Endometrium (tissue), 2 donors: ENCODE measurements at regions not wholly inside any gene's neighbourhood (a gene's known extent, or its start where the extent isn't known, plus 50 kb on each side); places are given as distances from the start of the nearest gene placed in this dataset.

Experiments
- FAIRE-seq: peaks from 2 replicates; lab custom pipeline; 2012; peaks lifted over from hg19 to GRCh38; lab: Jason Lieb, UNC
- donor health status: control.
- donor health status: control.

DNA sequence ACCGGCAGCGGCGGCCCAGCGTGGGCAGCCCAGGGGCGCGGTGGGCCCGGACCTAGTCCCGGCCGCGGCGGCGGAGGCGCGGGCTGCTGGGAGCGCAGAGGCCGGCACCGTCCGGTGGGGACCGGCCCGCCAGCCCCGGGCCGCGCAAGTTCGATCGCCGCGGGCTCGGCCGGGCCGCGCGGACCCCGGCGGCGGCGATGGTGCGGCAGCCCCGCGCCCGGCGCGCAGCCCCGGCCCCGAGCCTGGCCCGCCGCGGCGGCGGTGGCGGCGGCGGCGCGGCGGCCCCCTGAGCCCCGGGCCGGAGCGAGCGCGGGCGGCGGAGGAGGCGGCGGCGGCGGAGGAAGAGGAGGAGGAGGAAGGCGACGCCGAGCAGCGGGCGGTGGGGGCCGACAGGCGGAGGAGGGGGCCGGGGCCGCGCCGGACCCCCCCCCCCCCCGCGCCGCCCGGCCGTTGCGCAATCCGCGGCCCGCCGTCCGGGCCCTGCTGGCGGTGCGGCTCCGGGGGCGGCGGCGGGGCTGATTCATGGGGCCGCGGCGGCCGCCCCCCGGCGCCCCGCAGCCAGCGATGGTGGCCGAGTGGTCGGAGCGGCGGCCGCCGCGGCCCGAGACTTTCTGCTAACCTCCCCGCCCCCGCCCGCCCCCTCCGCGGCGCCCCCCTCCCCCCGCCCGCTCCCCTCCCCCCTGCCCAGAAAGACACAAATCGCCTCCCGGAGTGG lies 1251.9 kb downstream of the BRD1 start:
- no peak for FAIRE-seq

DNA sequence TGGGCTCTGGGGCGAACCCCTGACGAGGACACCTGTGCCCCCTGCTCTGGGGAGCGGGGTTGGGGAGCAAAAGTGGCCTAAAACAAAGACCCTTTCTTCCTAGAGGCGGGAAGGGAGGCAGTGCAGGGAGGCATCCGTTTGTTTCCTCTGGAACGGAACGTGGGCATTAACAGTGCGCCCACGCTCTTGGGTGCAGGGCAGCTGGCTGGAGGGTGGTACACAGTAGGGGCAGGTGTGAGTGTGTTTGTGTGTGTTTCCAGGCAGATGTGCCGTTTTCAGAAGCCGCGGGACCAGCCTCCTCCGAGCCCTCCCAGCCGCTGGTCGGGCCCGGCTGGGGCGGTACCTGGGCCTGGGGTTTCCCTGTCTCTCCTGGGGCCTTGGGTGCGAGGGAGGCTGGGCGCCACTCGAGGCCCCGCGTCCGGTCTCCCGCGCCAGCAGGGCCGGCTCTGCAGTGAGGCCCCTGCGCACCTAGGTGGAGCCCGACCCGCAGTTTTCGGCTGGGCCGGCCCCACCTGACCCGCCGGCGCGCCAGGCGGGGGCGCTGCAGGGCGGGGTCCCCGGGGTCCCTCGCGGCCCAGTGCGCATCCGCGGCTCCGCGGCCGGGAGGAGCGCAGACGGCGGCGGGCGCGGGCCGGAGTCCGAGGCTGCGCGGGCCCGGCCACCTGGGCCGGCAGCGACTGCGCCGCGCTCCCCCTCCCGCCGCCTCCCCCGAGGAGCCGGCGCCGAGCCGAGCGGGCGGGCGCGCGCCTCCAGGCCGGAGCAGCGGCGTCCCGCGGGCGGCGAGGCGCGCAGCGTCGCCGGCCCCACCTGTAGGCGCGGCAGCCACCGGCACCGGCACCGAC lies 1252.7 kb downstream of the BRD1 start:
- no peak for FAIRE-seq

DNA sequence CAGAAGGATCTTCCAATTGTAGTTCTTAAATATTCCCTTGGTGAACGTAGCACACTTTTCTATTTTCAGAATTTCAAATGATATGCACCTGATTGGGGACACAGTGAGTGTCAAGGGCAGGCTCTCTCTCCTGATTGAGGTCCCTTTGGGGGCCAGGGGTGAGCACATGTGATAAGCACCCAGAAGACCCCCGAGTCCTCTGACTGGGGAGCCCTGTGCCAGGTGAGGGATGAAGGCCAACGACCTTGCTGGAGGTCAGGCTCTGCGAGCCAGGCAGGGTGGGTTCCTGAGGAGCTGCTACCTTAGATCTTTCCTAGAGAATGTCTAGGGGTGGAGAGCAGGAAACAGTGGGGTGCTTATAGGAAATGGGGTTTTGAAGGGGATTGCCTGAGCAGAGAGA lies 1253.9 kb downstream of the BRD1 start:
- FAIRE-seq, result no peak

DNA sequence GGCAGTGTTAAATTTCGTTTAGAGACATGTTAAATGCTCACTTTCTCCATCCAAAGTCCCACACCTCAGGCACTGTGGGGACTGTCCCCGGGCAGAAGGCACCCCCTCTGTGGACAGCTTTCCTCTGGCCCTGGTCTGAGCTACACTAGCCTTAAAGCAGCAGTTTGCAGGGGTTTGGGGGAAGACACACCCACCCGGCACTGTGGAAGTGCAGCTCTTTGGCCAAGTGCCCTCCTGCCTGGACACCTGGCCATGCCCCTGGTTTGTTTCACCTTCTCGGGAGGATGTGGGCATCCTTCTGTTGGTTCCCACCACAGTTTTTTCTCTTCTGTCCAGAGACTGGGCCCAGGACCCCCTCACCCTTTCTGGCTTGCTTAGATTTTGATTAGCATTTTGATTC lies 1254.7 kb downstream of the BRD1 start:
- FAIRE-seq, result no peak

DNA sequence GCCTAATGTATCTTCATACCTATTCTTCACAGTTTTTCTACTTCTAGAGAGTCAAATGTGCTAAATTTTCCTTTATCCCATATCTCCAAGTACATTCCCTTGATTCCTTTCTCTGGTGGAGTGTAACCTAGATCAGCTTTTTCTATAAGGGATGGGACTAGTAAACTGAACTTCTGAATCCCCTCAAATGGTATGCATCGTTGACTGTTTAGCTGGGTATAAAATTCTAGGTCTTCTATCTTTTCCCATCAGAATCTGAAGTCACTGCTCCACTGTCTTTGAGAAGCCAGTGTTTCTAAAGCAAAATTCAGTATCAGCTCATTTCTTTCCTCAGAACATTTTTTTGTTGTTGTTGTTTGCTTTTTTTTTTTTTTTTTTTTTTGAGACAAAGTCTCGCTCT lies 1256.8 kb downstream of the BRD1 start:
- FAIRE-seq, result no peak

DNA sequence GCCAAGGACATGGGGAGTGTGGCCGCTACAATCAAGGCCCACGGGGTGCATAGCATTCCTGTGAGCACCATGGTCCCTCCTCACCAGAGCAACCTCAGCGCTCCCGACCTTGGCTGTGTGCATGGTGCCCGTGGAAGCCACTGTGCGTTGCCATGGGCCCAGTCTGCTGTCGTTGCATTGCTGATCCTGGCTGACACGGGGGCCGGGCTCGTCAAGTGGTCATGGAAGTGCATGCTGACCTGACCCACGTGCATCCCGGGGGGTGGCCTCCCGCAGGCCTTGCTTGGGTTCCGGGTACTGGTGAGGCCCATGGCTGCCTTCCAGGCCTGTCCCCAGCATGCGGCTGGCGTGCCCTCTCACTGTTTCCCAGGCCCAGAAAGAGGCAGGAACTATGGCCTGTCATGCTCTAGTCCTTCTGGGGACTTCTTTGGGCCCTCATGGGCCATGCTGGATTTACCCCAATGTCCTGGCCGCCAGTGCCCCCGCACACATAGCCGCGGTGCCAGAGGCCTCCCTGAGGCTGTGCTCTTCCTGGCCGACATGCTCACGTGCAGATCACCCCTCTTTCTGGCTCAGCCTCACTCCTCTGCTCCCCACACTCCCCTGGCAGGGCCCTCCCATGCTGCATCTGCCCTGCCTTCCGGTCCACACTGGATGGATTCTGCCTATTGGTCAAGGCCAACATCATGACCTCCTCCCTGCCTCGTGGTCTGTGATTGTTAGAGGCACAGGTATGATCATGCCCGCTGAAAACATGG lies 1258.0 kb downstream of the BRD1 start:
- no peak for FAIRE-seq

DNA sequence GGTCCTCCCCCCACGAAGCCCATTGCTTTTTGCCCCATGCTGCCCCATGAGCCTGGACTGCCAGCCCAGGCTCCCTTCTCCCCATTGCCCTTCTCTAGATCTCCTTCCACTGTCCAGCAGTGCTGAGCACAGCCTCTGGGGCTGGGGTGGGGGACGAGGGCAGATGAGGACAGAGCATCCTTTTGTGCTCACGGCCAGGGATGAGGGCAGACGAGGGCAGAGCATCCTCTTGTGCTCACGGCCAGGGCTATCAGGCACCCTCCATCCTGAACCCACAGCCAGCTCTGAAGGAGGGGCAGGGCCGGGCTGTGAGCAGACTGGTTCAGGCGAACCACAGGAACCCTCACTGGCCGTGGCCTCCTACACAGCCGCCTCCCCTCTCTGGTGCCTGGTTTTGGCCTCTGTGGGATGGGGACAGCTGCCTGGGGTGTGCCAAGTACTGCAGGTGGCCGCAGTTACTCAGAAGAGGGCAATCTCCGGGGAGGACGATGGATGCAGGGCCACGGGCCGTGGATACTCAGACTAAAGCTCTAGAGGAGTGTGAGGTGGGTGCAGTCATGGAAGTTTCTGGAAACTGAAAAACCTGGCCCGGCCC lies 1258.8 kb downstream of the BRD1 start:
- no peak for FAIRE-seq

DNA sequence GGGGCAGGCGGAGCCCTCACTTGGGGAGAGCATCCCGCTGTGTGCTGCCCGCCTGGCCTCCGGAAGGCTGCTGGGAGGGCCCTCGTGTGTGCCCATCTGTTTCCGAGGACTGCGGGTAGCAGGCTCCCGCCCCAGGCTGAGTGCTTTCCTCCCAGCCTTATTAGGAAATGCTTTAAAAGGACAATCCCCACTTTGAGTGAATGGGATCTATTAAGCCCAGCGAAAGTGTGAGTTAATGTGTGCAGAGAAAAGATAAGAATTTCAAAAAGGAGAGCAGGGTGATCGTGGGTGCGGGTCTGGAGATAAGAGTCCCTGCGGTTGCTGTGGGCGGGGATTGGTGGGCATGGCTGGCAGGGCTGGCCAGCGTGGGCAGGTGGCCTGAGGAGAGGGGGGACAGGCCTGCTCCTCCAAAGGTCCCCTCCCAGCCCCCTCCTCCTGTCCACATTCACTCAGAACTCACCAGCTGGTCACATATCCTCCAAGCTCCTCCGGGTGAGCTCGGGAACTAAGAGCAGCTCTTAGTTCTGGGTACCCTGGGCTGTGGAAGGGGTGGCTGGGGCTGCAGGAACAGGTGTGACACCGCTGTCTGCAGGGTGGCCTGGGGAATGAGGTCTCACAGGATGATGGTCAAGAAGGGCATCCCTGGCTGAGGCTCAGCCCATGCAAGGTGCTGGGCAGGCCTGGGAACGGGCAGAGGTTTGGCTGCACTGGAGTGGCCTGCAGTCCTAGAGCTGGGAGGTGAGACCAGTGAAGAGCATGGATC lies 1260.3 kb downstream of the BRD1 start:
- no peak for FAIRE-seq

DNA sequence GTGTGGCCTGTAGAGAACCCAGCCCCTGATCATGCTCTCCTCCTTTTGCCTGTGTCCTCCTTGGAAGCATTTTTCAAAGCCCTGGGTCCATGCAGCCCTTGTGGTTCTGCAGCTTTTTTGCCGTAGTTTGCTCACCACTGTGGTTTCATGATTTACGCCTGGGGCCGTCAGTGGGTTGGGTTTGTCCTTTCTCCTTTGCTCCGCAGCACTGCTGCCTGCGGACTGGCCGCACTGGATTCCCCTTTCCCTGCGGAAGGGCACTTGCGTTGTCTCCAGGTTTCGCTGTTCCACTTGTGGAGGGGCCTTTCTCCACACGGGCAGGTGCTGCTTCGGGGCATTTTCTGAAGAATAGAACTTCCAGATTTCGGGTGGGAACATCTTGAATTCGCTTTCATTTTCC lies 1260.9 kb downstream of the BRD1 start:
- FAIRE-seq, result no peak

DNA sequence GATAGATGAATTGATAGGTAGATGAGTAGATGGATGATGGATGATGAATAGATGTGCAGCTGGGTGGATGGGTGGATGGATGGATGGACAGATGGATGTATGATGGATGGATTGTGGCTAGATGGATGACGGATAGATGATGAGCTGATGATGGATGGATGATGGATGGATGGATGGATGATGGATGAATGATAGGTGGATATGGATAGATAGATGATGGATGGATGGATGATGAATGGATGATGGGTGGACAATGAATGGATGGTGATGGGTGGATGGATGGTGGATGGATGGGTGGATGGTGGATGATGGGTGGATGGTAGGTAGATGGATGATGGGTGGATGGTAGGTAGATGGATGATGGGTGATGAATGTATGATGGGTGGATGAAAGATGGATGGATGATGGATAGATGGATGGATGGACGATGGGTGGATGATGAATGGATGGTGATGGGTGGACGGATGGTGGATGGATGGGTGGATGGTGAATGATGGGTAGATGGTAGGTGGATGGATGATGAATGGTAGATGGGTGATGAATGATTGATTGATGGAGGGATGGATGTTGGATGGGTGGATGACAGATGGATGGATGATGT lies 1261.7 kb downstream of the BRD1 start:
- FAIRE-seq, result no peak

DNA sequence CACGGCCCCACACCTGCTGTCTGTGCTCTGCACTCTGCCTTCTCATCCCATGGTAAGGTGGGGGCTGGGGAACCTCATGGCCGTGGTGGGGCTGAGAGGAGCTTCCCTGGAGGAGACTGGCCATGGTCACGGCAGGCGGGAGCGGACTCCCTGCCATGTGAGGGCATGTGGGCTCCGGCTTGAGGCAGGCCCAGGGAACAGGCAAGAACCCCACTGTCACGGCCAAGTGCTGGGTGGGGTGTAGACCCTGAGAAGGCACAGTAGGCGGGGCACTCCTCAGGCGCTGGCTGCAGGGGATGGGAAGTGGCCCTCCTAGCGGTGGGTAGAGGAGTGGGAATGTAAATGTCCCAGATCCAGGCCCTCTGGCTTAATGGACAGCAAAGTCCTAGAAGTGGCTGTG lies 1262.7 kb downstream of the BRD1 start:
- FAIRE-seq, result no peak

DNA sequence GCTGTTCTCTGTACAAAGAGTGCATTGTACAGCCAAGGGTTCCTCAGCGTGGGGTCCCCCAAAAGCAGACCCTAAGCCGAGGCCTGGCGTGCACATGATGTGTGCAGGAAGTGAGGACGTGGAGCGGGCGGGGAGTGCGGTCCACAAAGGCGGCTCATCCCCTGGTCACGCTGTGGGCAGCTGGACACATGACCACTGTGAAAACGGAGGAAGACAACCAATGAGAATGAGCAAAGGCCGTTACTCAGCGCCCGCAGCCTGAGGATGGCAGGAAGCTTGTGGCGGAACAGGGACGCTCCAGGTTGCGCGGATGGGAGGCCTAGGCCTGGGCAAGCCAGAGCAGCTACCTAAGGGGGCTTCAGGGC lies 1263.7 kb downstream of the BRD1 start:
- FAIRE-seq, result no peak

DNA sequence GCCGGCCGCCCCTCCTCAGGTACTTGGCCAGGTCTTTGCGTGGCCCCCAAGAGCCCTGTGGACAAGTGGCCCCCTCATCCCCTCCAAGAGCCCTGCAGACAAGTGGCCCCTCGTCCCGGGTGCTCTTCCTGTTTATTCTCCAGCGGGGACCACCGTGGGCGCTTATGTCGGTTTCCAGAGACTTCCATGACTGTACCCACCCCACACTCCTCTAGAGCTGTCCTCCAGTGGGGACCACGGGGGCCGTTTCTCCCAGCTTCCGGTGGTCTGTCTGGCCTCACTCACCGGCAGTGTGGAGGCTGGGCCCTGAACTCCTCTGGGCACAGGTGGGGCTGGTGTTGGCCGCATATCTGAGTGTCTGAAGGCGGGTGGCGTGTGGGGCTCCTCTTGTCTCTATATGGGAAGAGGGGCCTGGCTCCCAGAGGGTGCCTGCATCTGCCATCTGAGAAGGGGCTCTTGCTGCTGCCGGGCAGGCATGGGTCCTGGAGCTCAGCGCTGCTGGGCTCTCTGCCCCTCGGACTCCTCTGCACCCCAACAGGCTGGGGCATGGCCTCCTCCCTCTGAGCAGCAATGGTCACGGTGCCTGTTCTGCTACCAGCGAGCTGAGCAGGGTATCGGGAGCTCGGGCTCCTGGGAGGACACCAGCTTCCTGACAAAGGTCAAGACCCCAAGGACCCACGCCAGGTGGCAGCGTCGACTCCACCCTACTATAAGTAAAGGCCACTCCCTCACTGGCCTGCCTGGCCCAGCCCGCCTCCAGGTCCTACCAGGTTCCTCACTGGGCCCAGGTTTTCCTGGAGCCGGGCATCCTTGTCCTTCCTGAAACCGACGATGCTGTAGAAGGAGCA lies 1264.3 kb downstream of the BRD1 start:
- FAIRE-seq, result no peak

DNA sequence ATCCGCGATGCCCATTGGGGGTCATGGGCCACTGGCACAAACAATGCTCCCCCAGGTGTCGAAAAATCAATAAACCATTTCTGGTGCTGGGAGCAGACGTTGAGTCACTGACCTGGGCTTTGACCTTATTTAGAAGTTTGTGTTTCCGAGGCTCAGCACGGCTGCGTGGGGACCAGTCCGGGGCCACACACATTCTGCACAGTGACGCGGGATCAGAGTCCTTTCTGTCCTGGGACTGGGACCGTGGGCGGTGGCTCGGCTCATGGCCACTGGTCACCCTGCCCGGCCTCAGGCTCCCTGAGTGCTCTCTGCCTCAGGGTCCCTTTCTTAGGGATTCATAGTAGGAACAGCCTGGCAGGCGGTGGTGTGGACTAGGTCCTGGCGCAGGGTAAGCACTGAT lies 1266.0 kb downstream of the BRD1 start:
- no peak for FAIRE-seq

DNA sequence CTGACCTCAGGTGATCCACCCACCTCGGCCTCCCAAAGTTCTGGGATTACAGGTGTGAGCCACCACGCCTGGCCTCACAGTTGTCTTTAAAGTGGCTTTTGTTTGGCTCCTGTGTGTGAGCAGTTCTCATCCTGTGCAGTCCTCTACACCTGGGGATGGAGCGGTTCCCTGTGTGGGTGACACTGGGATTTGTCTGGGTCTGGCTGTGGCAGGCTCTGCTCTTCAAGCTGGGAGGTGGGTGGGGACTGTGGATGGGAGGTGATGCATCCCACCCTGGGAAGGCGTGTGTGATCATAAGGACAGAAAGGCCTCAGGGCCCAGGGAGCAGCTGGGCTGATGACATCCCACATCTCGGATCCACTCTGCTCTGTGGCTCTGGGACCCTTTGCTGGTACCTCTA lies 1266.8 kb downstream of the BRD1 start:
- FAIRE-seq, result no peak

DNA sequence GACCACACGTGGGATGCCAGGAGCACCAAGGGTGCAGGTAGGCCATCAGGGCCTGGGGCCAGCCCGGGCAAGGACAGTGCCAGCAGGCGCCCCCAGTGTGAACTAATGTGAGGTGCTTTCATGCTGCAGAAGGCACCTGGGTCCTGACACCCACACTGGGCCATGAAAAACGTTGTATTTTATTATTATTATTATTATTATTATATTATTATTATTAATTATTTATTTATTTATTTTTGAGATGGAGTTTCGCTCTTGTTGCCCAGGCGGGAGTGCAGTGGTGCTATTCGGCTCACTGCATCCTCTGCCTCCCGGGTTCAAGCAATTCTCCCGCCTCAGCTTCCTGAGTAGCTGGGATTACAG lies 1267.3 kb downstream of the BRD1 start:
- no peak for FAIRE-seq

DNA sequence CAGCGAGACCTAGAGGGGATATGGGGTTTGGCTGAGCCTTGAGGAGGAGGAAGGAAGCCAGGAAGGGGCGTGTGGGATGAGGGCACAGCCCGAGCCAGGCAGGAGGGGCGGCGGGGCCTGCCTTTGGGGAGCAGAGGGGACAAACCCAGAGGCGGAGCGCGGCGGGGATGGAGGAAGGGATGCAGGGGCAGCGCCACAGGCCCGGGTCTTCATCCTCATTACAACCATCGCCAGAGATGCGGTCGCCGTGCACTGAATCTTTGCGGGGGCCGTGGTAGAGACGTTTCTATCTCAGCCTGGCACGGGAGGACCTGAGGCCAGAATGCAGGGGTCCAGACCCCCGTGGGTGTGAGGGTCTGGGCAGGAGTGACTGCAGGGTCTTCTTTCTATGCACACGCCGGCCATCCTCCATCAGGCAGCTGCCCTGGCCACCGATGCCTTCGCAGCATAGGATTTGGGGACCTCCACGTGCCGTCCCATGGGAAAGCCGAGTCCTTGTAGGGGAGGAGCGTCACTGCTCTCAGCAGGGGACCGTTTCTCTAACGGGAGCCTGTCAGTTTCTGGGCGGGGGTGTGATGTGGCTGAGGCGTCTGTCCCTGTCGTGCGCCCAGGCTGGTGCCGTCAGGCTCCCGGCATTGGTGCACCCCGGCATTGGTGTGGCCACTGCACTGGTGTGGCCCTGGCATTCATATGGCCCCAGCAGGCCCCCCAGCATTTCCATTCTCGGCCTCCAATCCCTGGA lies 1267.9 kb downstream of the BRD1 start:
- no peak for FAIRE-seq

DNA sequence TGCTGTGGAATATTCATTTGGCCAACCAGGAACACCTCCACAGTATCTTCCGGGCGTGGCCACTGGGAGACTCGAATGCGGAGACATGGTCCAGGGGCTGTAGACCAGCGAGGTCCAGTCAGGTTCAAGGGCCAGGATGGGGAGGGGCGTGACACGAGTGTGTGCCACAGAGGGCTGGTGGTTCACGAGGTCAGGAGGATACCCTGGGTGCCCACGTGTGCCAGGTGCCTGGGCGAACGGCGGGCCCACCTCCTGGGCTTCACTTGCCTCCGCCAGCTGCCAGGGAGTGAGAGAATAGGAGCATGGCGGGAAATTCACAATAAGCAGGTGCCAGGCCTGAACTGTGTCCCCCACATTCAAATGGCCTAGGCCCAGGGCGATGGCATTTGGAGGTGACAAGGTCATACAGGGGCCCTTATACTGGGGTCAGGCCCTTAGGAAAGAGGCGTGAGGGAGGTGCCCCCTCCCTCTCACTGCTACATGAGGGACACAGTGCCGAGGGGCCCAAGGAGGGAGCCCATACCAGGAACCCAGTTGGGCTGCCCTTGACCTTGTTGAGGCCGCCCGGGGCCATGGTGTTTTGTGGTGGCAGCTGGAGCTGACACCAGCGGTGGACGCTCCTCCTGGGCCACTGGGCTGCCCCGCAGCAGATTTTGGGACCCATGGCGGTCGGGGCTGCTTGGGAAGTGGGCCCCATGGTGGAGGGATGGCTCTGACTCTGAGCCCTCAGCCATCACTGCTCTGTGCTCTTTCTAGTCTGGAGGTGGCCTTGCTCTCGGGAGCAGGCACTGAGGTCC lies 1268.9 kb downstream of the BRD1 start:
- FAIRE-seq, result no peak

DNA sequence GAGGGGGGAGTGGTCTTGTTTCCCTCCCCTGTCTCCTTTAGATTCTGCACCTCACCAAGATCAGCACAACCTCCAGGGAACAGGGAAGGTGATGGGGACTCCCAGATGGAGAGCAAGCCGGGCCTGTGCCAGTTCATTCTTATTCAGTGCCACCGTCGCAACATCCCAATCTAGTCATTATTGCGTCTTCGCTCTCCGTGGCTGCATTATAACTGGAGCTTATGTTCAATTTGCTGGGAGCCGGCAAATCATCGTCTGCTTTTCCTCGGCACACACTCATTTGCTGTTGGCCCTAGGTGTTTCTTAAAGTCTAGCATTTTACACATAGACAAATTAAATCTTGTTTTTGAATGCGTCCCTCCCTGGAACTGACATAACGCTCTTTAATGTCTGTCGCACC lies 1269.7 kb downstream of the BRD1 start:
- no peak for FAIRE-seq
